SK-N-SH (cell line): ENCODE measurements at regions not wholly inside any gene's neighbourhood (a gene's known extent, or its start where the extent isn't known, plus 50 kb on each side); places are given as distances from the start of the nearest gene placed in this dataset.

Experiments used
- EZH2phosphoT487 ChIP-seq: fragments of 200-600 bp; sonication (generic); IDR thresholded peaks from 2 replicates; pipeline ENCODE4 v1.6.1; 2017; ENCODE audit warnings: low read depth, mixed run types, mild to moderate bottlenecking, antibody characterized with exemption, moderate library complexity, borderline replicate concordance
- NFIC ChIP-seq: IDR thresholded peaks from 2 replicates; pipeline ENCODE4 v1.4.0; 2012; ENCODE audit warnings: borderline replicate concordance
- NRF1 ChIP-seq: IDR thresholded peaks from 2 replicates; pipeline ENCODE4 v1.6.1; 2012; ENCODE audit warnings: low read depth, mild to moderate bottlenecking, low read length
- RAD21 ChIP-seq: IDR thresholded peaks from 2 replicates; pipeline ENCODE4 v1.6.1; 2012; ENCODE audit warnings: mild to moderate bottlenecking, low read length
- RCOR1 ChIP-seq: fragments of 150-350 bp; IDR thresholded peaks from 2 replicates; pipeline ENCODE4 v1.6.1; 2017; ENCODE audit warnings: antibody characterized with exemption, low read length
- YY1 ChIP-seq: IDR thresholded peaks from 2 replicates; pipeline ENCODE4 v1.4.0; 2012; ENCODE audit warnings: low read depth, mild to moderate bottlenecking
- TF ChIP-seq, protein P1 (sequence below): fragments of 200-600 bp; sonication (generic); IDR thresholded peaks from 2 replicates; pipeline ENCODE4 v1.6.1; 2017; ENCODE audit warnings: antibody characterized with exemption, mild to moderate bottlenecking, moderate library complexity

DNA sequence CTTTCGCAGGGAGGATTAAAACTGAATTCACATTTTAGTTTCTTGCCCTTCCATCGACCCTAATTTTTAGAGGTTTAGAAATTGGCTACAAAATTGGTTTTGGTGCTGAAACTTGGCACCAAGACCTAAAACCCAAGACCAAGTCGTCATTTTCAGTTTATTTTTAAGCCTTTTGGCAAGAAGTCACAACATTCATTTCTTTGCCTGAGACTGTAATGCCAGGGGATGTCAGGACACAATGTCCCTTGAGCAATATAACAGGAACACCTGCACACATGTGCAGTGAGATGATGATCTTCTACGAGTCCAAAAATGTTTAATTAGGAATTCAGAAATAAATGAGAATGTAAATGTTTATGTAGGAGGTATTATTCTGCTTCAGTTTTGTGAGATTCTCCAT lies 335.4 kb upstream of the ANKRD30A start:
- no peak for TF ChIP-seq EZH2phosphoT487
- TF ChIP-seq, protein P1, sequence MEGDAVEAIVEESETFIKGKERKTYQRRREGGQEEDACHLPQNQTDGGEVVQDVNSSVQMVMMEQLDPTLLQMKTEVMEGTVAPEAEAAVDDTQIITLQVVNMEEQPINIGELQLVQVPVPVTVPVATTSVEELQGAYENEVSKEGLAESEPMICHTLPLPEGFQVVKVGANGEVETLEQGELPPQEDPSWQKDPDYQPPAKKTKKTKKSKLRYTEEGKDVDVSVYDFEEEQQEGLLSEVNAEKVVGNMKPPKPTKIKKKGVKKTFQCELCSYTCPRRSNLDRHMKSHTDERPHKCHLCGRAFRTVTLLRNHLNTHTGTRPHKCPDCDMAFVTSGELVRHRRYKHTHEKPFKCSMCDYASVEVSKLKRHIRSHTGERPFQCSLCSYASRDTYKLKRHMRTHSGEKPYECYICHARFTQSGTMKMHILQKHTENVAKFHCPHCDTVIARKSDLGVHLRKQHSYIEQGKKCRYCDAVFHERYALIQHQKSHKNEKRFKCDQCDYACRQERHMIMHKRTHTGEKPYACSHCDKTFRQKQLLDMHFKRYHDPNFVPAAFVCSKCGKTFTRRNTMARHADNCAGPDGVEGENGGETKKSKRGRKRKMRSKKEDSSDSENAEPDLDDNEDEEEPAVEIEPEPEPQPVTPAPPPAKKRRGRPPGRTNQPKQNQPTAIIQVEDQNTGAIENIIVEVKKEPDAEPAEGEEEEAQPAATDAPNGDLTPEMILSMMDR = no peak
- TF ChIP-seq NRF1 = no peak
- TF ChIP-seq RAD21 = no peak
- no peak for TF ChIP-seq YY1
- no peak for TF ChIP-seq RCOR1
- TF ChIP-seq NFIC = no peak
